Esophagus squamous epithelium (tissue), 4 donors: ENCODE measurements at regions not wholly inside any gene's neighbourhood (a gene's known extent, or its start where the extent isn't known, plus 50 kb on each side); places are given as distances from the start of the nearest gene placed in this dataset.

ENCODE experiments used
- CTCF ChIP-seq, 6 experiments: fragments of 450-650 bp in 4 of 6; fragments of 200-600 bp in 2 of 6; sonication (generic) in 2 of 6; IDR thresholded peaks; one replicate each; pipeline ENCODE4 v1.5.1; 2016 to 2019; ENCODE audit warnings: antibody characterized with exemption in 6 of 6, mild to moderate bottlenecking in 4 of 6, moderate library complexity in 4 of 6
- POLR2A ChIP-seq, 4 donors: fragments of 450-650 bp; IDR thresholded peaks; one replicate each; pipeline ENCODE4 v1.6.1; 2017; ENCODE audit warnings: antibody characterized with exemption in 4 of 4, mild to moderate bottlenecking in 4 of 4, moderate library complexity in 3 of 4

- TF ChIP-seq POLR2A (IDR thresholded peaks at IDR 0.05) (no peak), CTCF (IDR thresholded peaks at IDR 0.05) (no peak)
These were observed 58.8 kb upstream of the TMEM163 start for GRCh38 chr2:134777593-134777992.
